ENCODE measurements at regions not wholly inside any gene's neighbourhood (a gene's known extent, or its start where the extent isn't known, plus 50 kb on each side); places are given as distances from the start of the nearest gene placed in this dataset.

DNA sequence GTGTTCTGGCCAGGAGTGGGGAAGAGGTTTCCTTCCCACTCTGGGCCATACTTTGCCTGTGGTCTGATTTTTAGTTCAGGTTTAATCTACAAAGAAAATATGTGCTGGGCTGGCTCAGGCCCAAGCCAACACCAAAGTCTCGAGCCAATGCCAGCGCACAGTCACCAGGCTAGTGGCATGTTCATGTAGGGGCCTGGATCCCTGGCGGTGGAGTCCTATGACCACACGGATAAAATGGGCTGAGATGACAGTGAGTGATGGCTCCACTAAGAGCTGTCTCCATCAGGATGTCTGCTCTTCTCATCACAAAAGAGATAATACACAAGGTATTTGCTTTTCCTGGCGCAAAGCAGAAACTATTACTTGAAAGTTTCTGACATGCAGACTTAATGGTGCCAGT is 92.9 kb upstream of the PTPN3 start:
- TF ChIP-seq, protein P1, sequence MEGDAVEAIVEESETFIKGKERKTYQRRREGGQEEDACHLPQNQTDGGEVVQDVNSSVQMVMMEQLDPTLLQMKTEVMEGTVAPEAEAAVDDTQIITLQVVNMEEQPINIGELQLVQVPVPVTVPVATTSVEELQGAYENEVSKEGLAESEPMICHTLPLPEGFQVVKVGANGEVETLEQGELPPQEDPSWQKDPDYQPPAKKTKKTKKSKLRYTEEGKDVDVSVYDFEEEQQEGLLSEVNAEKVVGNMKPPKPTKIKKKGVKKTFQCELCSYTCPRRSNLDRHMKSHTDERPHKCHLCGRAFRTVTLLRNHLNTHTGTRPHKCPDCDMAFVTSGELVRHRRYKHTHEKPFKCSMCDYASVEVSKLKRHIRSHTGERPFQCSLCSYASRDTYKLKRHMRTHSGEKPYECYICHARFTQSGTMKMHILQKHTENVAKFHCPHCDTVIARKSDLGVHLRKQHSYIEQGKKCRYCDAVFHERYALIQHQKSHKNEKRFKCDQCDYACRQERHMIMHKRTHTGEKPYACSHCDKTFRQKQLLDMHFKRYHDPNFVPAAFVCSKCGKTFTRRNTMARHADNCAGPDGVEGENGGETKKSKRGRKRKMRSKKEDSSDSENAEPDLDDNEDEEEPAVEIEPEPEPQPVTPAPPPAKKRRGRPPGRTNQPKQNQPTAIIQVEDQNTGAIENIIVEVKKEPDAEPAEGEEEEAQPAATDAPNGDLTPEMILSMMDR (IDR thresholded peaks at IDR 0.05): no peak
- TF ChIP-seq POLR2A (IDR thresholded peaks at IDR 0.05): no peak
